Thoracic aorta (tissue), 2 donors: ENCODE measurements at regions not wholly inside any gene's neighbourhood (a gene's known extent, or its start where the extent isn't known, plus 50 kb on each side); places are given as distances from the start of the nearest gene placed in this dataset.

Source experiments
- ATAC-seq: fragments of 150-250 bp; one replicate; pipeline ENCODE4 v1.8.0; 2017; ENCODE audit warnings: low read depth; ENCODE audit not compliant: insufficient number of reproducible peaks, low FRiP score
- DNase-seq: peaks from one replicate; pipeline ENCODE4 v3.0.0-alpha.2; 2020; ENCODE audit warnings: low spot score
- H3K27ac ChIP-seq, 2 donors: fragments of 200-600 bp; sonication (generic); 1 replicate in 1 of 2; 2 replicates in 1 of 2; pipeline ENCODE4 v1.5.1; 2016; ENCODE audit warnings: mild to moderate bottlenecking in 2 of 2, moderate library complexity in 2 of 2
- H3K27me3 ChIP-seq: fragments of 200-600 bp; sonication (generic); replicated peaks from 2 replicates; pipeline ENCODE4 v1.6.0; 2016; ENCODE audit warnings: mild to moderate bottlenecking; ENCODE audit not compliant: insufficient read depth
- H3K36me3 ChIP-seq: fragments of 200-600 bp; sonication (generic); one replicate; pipeline ENCODE4 v1.5.1; 2016
- H3K4me1 ChIP-seq, 2 donors: fragments of 200-600 bp; sonication (generic); 1 replicate in 1 of 2; 2 replicates in 1 of 2; pipeline versions ENCODE4 v1.5.1 to v1.6.0; 2016; ENCODE audit warnings: low read depth in 2 of 2, mild to moderate bottlenecking in 1 of 2; ENCODE audit not compliant: control insufficient read depth in 1 of 2
- H3K4me3 ChIP-seq: fragments of 200-600 bp; sonication (generic); 2 replicates; pipeline ENCODE4 v1.5.1; 2016; ENCODE audit warnings: mild to moderate bottlenecking
- H3K9me3 ChIP-seq: fragments of 200-600 bp; sonication (generic); 2 replicates; pipeline ENCODE4 v1.5.1; 2016
- CTCF ChIP-seq: fragments of 200-600 bp; sonication (generic); IDR thresholded peaks from one replicate; pipeline ENCODE4 v1.5.1; 2019; ENCODE audit warnings: antibody characterized with exemption

GRCh38 chr17:6232732-6233101 lies 162.5 kb downstream of the WSCD1 start:
- DNase-seq (no peak), ATAC-seq (no peak)
- no peaks in the 10 kb centered on the region for H3K4me1 ChIP-seq
- H3K4me3 ChIP-seq, result no peak overlapping the region
- no peaks in the 10 kb centered on the region for H3K9me3 ChIP-seq
- H3K36me3 ChIP-seq, result no peaks in the 10 kb centered on the region
- no peaks in the 10 kb centered on the region for H3K27me3 ChIP-seq
- H3K27ac ChIP-seq, result no peak overlapping the region
- TF ChIP-seq CTCF, result no peak

- Histone ChIP-seq H3K9me3 (no peaks in the 10 kb centered on the region), H3K27me3 (no peaks in the 10 kb centered on the region), H3K27ac (no peak overlapping the region), H3K4me3 (no peak overlapping the region), H3K4me1 (no peaks in the 10 kb centered on the region), H3K36me3 (no peaks in the 10 kb centered on the region)
- no peak for TF ChIP-seq CTCF
- ATAC-seq (no peak), DNase-seq (no peak)
These were observed 161.9 kb downstream of the WSCD1 start for GRCh38 chr17:6231886-6232731.

- no peaks in the 10 kb centered on the region for H3K9me3 ChIP-seq
- H3K36me3 ChIP-seq, result no peaks in the 10 kb centered on the region
- TF ChIP-seq CTCF, result no peak
- ATAC-seq, result no peak
- no peaks in the 10 kb centered on the region for H3K27me3 ChIP-seq
- no peaks in the 10 kb centered on the region for H3K4me1 ChIP-seq
- no peak overlapping the region for H3K27ac ChIP-seq
- DNase-seq, result no peak
- H3K4me3 ChIP-seq, result no peak overlapping the region
These were observed 161.3 kb downstream of the WSCD1 start for GRCh38 chr17:6231465-6231864.

- Histone ChIP-seq H3K27me3 (no peaks in the 10 kb centered on the region), H3K9me3 (peaks cover 5% of the 10 kb centered on the region), H3K4me1 (no peaks in the 10 kb centered on the region), H3K4me3 (no peak overlapping the region), H3K27ac (no peak overlapping the region), H3K36me3 (no peaks in the 10 kb centered on the region)
- ATAC-seq (no peak), DNase-seq (no peak)
- TF ChIP-seq CTCF, result no peak
These were observed 148.2 kb downstream of the WSCD1 start for GRCh38 chr17:6218333-6218732.

- DNase-seq (no peak), ATAC-seq (no peak)
- no peaks in the 10 kb centered on the region for H3K27me3 ChIP-seq
- H3K4me1 ChIP-seq, result no peaks in the 10 kb centered on the region
- H3K27ac ChIP-seq, result no peak overlapping the region
- H3K9me3 ChIP-seq, result no peaks in the 10 kb centered on the region
- TF ChIP-seq CTCF, result no peak
- no peaks in the 10 kb centered on the region for H3K36me3 ChIP-seq
- no peak overlapping the region for H3K4me3 ChIP-seq
These were observed 145.2 kb downstream of the WSCD1 start for GRCh38 chr17:6215071-6216035.
